GM18861 (cell line): ENCODE measurements at regions not wholly inside any gene's neighbourhood (a gene's known extent, or its start where the extent isn't known, plus 50 kb on each side); places are given as distances from the start of the nearest gene placed in this dataset.

Experiments
- ATAC-seq: cut with Tn5 transposase; IDR thresholded peaks from one replicate; pipeline ENCODE4 v1.9.1; 2021; ENCODE audit not compliant: unreplicated experiment

- no peak for ATAC-seq
Observed at GRCh38 chr2:34371711-34372110, 772.6 kb upstream of the FAM98A start.

- ATAC-seq, result no peak
Observed at GRCh38 chr2:34368304-34368703, 769.2 kb upstream of the FAM98A start.

GRCh38 chr2:34365932-34366331, 766.8 kb upstream of the FAM98A start:
- no peak for ATAC-seq

- ATAC-seq, result no peak
Observed at GRCh38 chr2:34365512-34365911, 766.4 kb upstream of the FAM98A start.

GRCh38 chr2:34353509-34354113, 754.5 kb upstream of the FAM98A start:
- ATAC-seq, result no peak

- no peak for ATAC-seq
Observed at GRCh38 chr2:34349527-34349926, 750.4 kb upstream of the FAM98A start.

- ATAC-seq, result no peak
Observed at GRCh38 chr2:34345030-34345429, 745.9 kb upstream of the FAM98A start.

GRCh38 chr2:34340307-34340706, 741.2 kb upstream of the FAM98A start:
- ATAC-seq, result no peak

GRCh38 chr2:34337735-34338134, 738.6 kb upstream of the FAM98A start:
- ATAC-seq, result no peak

GRCh38 chr2:34332813-34333212, 733.7 kb upstream of the FAM98A start:
- ATAC-seq, result no peak

- no peak for ATAC-seq
Observed at GRCh38 chr2:34320056-34320455, 721.0 kb upstream of the FAM98A start.

- ATAC-seq, result no peak
Observed at GRCh38 chr2:34317797-34318196, 718.7 kb upstream of the FAM98A start.

- no peak for ATAC-seq
Observed at GRCh38 chr2:34316788-34317187, 717.7 kb upstream of the FAM98A start.

- no peak for ATAC-seq
Observed at GRCh38 chr2:34311816-34312215, 712.7 kb upstream of the FAM98A start.

- ATAC-seq, result no peak
Observed at GRCh38 chr2:34308140-34308539, 709.0 kb upstream of the FAM98A start.

GRCh38 chr2:34307636-34308035, 708.5 kb upstream of the FAM98A start:
- ATAC-seq, result no peak

GRCh38 chr2:34306745-34307144, 707.6 kb upstream of the FAM98A start:
- no peak for ATAC-seq

- no peak for ATAC-seq
Observed at GRCh38 chr2:34305587-34305986, 706.5 kb upstream of the FAM98A start.

GRCh38 chr2:34294961-34295360, 695.9 kb upstream of the FAM98A start:
- ATAC-seq, result no peak

- peak; percentile 76 for ATAC-seq
Observed at GRCh38 chr2:34291076-34291475, 692.0 kb upstream of the FAM98A start.

- ATAC-seq, result no peak
Observed at GRCh38 chr2:34288016-34288415, 688.9 kb upstream of the FAM98A start.

- no peak for ATAC-seq
Observed at GRCh38 chr2:34280606-34281005, 681.5 kb upstream of the FAM98A start.

GRCh38 chr2:34266908-34267697, 668.0 kb upstream of the FAM98A start:
- ATAC-seq, result peak; percentile 86
